GM12864 (cell line): ENCODE measurements at regions not wholly inside any gene's neighbourhood (a gene's known extent, or its start where the extent isn't known, plus 50 kb on each side); places are given as distances from the start of the nearest gene placed in this dataset.
"Not testable (repeated sequence)": the region's sequence is repeated elsewhere in the genome, so short reads cannot be mapped to it uniquely, and the experiment has no call there.

Experiments
- DNase-seq: peaks from one replicate; pipeline ENCODE4 v3.0.0-alpha.2; 2011; ENCODE audit warnings: low read depth
- H3K4me3 ChIP-seq: 2 replicates; pipeline ENCODE4 v1.5.1; 2011; ENCODE audit warnings: mild to moderate bottlenecking, low read depth, low read length, control low read depth
- TF ChIP-seq, protein P1 (sequence below): IDR thresholded peaks from 2 replicates; pipeline ENCODE4 v1.5.1; 2011; ENCODE audit warnings: low read depth, mild to moderate bottlenecking, moderate library complexity, low read length, control low read depth, inconsistent platforms; ENCODE audit errors: missing control alignments

DNA sequence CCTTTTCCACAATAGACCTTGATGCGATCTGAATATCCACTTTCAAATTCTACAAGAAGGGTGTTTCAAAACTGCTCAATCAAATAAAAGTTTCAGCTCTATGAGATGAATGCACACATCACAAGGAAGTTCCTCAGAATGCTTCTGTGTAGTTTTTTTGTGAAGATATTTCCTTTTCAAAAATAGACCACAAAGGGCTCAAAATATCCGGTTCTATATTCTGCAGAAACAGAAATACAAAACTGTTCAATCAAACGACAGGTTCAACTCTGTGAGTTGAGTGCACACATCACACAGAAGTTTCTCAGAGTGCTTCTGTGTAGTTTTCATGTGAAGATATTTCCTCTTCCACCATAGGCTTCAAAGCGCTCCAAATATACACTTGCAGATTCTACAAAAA, 293.9 kb upstream of the DEFB115 start:
- TF ChIP-seq, protein P1, sequence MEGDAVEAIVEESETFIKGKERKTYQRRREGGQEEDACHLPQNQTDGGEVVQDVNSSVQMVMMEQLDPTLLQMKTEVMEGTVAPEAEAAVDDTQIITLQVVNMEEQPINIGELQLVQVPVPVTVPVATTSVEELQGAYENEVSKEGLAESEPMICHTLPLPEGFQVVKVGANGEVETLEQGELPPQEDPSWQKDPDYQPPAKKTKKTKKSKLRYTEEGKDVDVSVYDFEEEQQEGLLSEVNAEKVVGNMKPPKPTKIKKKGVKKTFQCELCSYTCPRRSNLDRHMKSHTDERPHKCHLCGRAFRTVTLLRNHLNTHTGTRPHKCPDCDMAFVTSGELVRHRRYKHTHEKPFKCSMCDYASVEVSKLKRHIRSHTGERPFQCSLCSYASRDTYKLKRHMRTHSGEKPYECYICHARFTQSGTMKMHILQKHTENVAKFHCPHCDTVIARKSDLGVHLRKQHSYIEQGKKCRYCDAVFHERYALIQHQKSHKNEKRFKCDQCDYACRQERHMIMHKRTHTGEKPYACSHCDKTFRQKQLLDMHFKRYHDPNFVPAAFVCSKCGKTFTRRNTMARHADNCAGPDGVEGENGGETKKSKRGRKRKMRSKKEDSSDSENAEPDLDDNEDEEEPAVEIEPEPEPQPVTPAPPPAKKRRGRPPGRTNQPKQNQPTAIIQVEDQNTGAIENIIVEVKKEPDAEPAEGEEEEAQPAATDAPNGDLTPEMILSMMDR = no peak
- no peak overlapping the region for H3K4me3 ChIP-seq
- DNase-seq = no peak

DNA sequence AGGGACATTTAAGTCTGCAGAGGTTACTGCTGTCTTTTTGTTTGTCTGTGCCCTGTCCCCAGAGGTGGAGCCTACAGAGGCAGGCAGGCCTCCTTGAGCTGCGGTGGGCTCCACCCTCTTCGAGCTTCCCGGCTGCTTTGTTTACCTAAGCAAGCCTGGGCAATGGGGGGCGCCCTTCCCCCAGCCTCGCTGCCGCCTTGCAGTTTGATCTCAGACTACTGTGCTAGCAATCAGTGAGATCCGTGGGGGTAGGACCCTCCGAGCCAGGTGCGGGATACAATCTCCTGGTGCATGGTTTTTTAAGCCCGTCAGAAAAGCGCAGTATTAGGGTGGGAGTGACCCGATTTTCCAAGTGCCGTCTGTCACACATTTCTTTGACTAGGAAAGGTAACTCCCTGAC, 281.6 kb upstream of the DEFB115 start:
- not testable (repeated sequence) for DNase-seq, H3K4me3 ChIP-seq

DNA sequence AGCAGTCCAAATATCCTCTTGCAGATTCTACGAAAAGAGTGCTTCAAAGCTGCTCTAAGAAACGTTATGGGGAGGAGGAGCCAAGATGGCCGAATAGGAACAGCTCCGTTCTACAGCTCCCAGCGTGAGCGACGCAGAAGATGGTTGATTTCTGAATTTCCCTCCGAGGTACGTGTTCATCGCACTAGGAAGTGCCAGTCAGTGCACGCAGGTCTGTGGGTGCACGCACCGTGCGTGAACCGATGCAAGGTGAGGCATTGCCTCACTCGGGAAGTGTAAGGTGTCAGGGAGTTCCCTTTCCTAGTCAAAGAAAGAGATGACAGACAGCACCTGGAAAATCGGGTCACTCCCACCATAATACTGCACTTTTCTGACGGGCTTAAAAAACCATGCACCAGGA, 272.1 kb upstream of the DEFB115 start:
- TF ChIP-seq, protein P1 = no peak
- DNase-seq = no peak
- no peak overlapping the region for H3K4me3 ChIP-seq
